ENCODE measurements at regions not wholly inside any gene's neighbourhood (a gene's known extent, or its start where the extent isn't known, plus 50 kb on each side); places are given as distances from the start of the nearest gene placed in this dataset.

DNA sequence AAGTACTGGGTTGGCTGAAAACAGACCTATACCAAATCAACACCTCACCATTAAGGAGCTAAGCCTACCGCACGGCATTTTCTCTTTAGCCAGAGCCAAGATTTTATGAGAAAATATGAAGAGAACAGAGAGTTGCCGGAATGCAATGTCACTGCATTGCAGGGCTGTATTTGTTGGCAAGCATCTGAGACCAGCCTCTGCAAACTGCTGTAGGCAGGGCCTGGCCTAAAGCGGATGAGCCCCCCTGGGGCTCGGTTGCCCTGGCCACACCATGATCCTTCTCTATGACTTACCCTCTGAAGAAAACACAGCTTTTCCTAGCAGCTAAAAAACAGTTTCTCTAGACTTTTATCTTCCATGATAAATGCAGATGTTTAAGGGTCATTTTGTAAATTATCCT is 120.5 kb upstream of the SORBS2 start:
- peak in 5 of 8 donors; percentile 31 to 80 (median 72) for ATAC-seq

DNA sequence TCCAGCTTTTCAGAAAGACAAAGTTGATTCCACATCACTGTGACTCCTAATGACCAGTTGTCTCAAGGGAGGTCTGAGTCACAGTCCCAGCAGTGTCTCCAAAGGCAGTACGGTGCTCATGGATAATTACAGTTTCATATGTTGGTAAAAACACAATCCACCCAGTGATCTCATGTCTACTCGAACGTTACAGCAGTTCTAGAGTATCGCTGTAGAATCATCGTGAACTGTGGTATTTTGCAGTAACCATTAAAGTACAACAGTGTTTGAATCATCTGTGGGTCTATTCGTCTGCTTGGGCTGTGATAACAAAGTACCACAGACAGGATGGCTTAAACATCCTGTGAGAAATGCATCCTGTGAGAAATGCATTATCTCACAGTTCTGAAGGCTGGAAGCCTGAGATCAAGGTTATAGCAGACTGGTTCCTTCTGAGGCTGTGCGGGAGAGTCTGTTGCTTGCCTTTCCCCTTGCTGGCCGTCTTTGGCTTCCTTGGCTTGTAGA is 121.1 kb upstream of the SORBS2 start:
- peak in 1 of 2 donors; percentile 27 for DNase-seq
- no peaks in the 10 kb centered on the region for H3K27me3 ChIP-seq
- TF ChIP-seq, protein P1, sequence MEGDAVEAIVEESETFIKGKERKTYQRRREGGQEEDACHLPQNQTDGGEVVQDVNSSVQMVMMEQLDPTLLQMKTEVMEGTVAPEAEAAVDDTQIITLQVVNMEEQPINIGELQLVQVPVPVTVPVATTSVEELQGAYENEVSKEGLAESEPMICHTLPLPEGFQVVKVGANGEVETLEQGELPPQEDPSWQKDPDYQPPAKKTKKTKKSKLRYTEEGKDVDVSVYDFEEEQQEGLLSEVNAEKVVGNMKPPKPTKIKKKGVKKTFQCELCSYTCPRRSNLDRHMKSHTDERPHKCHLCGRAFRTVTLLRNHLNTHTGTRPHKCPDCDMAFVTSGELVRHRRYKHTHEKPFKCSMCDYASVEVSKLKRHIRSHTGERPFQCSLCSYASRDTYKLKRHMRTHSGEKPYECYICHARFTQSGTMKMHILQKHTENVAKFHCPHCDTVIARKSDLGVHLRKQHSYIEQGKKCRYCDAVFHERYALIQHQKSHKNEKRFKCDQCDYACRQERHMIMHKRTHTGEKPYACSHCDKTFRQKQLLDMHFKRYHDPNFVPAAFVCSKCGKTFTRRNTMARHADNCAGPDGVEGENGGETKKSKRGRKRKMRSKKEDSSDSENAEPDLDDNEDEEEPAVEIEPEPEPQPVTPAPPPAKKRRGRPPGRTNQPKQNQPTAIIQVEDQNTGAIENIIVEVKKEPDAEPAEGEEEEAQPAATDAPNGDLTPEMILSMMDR (IDR thresholded peaks at IDR 0.05): no peak
- H3K4me1 ChIP-seq: peaks cover 0 to 15% (median 0%) of the 10 kb centered on the region in 9 donors
- WGBS, 2 donors: 49 to 57% methylated on average over 8 of the region's 8 CpGs
- H3K36me3 ChIP-seq: no peaks in the 10 kb centered on the region
- peak overlapping the region in 7 of 10 donors; percentile 25 to 63 (median 43) for H3K27ac ChIP-seq
- no peaks in the 10 kb centered on the region for H3K9me3 ChIP-seq
- peak overlapping the region in 3 of 10 donors; percentile 13 to 39 (median 16) for H3K4me3 ChIP-seq
- peak; percentile 65 to 91 (median 78) for ATAC-seq
- intact Hi-C loops (cut with DNase I): no loop called here

More for the DNA sequence above, 120.5 kb upstream of the SORBS2 start:
- H3K4me3 ChIP-seq: peak overlapping the region in 6 of 10 donors; percentile 13 to 39 (median 20)
- no peak for DNase-seq
- H3K27me3 ChIP-seq: no peaks in the 10 kb centered on the region
- H3K27ac ChIP-seq: peak overlapping the region in 8 of 10 donors; percentile 25 to 63 (median 44)
- 66 to 76% methylated on average over 5 of the region's 5 CpGs for WGBS, 2 donors
- intact Hi-C loops (cut with DNase I): no loop called here
- H3K4me1 ChIP-seq: peaks cover 0 to 15% (median 0%) of the 10 kb centered on the region in 9 donors
- no peaks in the 10 kb centered on the region for H3K9me3 ChIP-seq
- TF ChIP-seq, protein P1 (IDR thresholded peaks at IDR 0.05): no peak
- H3K36me3 ChIP-seq: no peaks in the 10 kb centered on the region

DNA sequence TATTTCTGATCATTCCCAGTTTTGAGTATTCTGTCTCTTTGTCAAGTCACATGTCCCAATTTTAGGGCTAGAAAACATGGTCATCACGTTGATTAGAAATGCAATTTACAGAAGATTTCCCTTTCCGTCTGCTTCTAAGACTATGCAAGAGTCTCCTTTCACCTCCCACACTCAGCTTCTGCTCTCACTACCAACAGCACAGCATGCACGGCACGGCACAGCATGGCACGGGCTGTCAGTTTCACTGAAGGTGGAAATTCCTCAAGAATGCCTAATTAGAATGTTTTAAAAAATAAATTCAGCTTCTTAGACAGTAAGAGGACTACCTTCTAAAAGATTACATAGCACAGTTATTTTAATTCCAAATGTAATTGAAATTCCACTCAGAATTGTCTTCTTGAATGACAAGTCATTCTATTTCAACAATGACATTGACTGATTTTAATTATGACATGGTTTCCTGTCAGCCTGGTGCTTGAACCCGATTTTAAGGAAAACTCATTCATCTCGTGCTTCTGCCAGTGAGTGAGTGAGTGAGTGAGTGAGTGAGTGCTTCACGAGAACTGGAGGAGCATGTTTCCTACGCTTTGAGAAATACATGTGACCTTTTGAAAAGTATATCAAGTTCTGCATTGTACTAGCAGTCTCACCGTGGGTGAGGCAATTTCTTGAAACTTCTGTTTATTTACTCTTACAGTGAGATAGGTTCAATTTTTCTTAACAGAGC is 124.8 kb upstream of the SORBS2 start:
- 67 to 68% methylated on average over 10 of the region's 10 CpGs for WGBS, 2 donors
- Histone ChIP-seq H3K9me3 (no peaks in the 10 kb centered on the region), H3K36me3 (no peaks in the 10 kb centered on the region), H3K4me3 (no peak overlapping the region), H3K4me1 (peaks cover 0 to 15% (median 0%) of the 10 kb centered on the region in 9 donors), H3K27ac (no peak overlapping the region), H3K27me3 (no peaks in the 10 kb centered on the region)
- no peak for DNase-seq
- TF ChIP-seq, protein P1 (IDR thresholded peaks at IDR 0.05): no peak
- intact Hi-C loops (cut with DNase I): no loop called here
- ATAC-seq: no peak

DNA sequence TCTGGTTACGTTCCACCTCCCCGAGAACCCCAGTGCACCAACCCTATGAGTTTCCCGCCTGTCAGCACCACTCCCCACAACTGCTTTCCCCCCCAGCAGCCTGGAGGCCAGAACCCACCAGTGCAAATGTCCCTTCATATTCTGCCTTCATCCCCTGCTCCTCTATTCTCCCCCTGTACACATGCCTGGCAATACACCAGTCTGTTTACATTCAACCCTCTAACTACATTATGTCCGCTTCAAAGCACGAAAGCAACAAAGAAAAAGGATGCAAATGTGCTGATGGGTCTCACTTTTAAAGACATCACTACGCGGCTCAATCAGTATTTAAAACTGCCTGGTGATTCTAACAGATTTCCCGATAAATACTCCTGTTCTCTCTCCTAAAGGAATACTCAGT is 126.7 kb upstream of the SORBS2 start:
- peaks cover 0 to 1% (median 0%) of the 10 kb centered on the region in 9 donors for H3K4me1 ChIP-seq
- TF ChIP-seq, protein P1 (IDR thresholded peaks at IDR 0.05): no peak
- DNase-seq (no peak), ATAC-seq (no peak)
- H3K27ac ChIP-seq: no peak overlapping the region
- H3K27me3 ChIP-seq: no peaks in the 10 kb centered on the region
- no peaks in the 10 kb centered on the region for H3K9me3 ChIP-seq
- H3K36me3 ChIP-seq: no peaks in the 10 kb centered on the region
- WGBS, 2 donors: 86 to 95% methylated on average over 8 of the region's 8 CpGs
- H3K4me3 ChIP-seq: no peak overlapping the region
- intact Hi-C loops (cut with DNase I): no loop called here
